Left ventricle myocardium superior (tissue), 1 donor: ENCODE measurements at regions not wholly inside any gene's neighbourhood (a gene's known extent, or its start where the extent isn't known, plus 50 kb on each side); places are given as distances from the start of the nearest gene placed in this dataset.
"Not testable (repeated sequence)": the region's sequence is repeated elsewhere in the genome, so short reads cannot be mapped to it uniquely, and the experiment has no call there.

Experiments
- ATAC-seq: fragments of 200-7000 bp; cut with Tn5 transposase; one replicate; pipeline ENCODE4 v1.9.1; 2020; ENCODE audit warnings: mild to moderate bottlenecking, moderate library complexity
- DNase-seq: peaks from one replicate; pipeline ENCODE4 v3.0.0-alpha.2; 2020
- intact Hi-C: fragments of 100-400 bp; cut with micrococcal nuclease; formaldehyde crosslinking; loops from one replicate; pipeline ENCODE4 v1.11.0; 2022
- donor health status: DM: no; HTN: yes; CAD: no; lungs with severe emphysema.

GRCh38 chr2:7094231-7094741 is 177.1 kb downstream of the RNF144A start:
- DNase-seq = no peak
- ATAC-seq = no peak
- intact Hi-C loops = no loop called here

- no peak for DNase-seq
- intact Hi-C loops = no loop called here
- ATAC-seq = peak; percentile 15
Measured at GRCh38 chr2:7096726-7097352, 179.6 kb downstream of the RNF144A start.

DNA sequence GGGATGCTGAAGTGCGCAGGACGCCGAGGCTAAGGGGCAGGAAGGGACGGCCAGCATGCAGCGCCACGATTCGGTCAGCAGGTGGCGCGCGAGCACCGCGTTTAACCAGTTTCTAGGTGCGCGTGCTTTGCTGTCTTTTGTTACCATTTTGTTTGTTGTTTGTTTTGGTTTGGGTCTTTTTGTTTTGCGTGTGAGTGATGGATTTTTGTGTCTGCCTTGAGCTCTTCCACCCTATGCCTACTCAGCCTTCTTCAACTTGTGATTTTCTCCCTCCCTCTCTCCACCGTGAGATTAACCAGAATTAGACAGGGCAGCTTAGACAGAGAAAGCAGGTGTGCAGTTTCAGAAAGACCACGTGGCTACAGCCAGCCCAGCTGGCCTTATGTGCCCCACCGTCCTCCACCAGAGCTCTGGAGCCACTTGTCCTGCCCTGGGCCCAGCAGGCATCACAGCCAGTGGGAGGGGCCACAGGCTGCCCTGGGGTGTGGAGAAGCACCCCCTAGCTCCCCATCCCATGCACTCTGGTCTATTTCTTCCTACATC is 180.2 kb downstream of the RNF144A start:
- intact Hi-C loops = no loop called here
- ATAC-seq = peak; percentile 92
- DNase-seq = peak; percentile 84

DNA sequence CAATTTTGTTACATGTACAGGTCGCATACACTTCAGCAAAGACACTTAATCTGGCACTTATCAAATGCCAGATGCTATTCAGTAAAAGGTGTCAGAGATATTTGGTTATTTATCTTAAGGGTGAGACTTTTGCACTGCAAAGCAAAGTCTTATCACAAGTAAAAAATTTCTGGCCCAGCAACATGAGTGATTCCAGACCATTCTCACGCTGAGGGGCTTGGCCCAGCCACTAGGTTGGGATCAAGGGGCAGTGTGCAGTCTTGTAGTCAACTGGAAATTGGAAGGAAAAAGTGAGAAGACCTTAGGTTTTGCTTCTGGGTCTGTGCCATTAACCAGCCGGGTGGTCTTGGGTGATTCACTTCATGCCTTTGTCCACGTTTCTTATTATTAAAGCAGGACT is 181.6 kb downstream of the RNF144A start:
- ATAC-seq (no peak), DNase-seq (no peak)
- intact Hi-C loops = no loop called here

DNA sequence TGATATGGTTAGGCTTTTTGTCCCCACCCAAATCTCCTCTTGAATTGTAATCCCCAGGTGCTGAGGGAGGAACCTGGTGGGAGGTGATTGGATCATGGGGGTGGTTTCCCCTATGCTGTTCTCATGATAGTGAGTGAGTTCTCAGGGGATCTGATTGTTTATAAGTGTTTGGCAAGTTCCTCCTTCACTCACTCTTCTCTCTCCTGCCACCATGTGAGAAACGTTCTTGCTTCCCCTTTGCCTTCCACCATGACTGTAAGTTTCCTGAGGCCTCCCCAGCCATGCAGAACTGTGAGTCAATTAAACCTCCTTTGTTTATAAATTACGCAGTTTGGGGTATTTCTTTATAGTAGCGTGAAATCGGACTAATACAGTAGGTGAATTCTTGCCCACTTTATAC is 182.5 kb downstream of the RNF144A start:
- DNase-seq, intact Hi-C loops: not testable (repeated sequence)

GRCh38 chr2:7102826-7103225 is 185.6 kb downstream of the RNF144A start:
- ATAC-seq (no peak), DNase-seq (no peak)
- intact Hi-C loops = no loop called here

More for the DNA sequence above, 182.5 kb downstream of the RNF144A start:
- not testable (repeated sequence) for ATAC-seq

DNA sequence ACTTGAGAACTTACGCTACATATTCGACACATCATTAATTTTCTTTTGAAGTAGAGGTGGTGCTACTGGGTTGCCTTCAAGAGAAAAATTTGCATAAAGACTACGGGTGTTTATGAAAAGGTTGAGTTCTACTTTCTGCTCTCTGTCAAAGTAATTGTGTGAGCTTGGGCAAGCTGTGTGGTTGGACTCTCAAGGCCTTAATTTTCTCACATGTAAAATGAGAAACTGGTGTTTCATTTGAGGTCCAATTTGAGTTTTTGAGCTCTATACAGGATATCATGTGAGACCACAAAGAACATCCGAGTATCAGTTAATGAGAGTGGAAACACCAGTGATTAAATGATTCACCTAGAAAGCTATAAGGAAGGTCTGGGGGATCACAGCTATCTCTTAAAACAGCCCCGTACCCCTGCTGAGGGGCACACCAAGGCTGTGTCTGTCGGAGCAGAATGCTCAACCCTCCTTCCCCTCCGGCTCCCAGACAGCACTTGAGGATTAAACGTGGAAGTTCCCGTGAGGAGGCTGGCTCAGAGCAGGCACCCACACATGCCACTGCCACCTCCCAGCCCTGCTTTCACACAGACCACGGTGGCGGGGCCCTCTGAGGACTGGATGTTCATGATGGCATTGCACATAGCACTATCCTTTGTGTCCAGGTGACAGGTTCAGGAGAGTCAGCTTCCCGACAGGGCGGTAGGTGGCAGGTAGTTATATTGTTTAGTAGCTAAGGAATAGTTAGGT is 191.8 kb downstream of the RNF144A start:
- DNase-seq (no peak), ATAC-seq (no peak)
- intact Hi-C loops = no loop called here

DNA sequence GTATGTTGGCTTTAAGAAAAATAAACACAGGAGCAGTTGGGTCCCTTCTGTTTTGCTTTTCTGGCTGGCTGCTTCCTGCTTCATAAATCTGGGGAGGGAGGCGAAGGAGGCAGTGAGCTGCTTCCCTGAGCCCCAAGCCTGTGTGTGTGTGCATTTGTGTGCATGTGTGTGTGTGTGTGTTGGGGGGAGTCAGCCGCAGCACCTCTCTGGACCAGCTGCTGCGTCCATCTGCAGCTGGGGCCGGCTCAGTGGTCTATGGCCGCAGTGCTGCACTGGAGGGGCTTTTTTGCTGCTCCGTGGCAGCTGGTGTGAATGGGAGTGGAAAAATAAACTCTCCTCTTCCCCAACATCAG is 192.3 kb downstream of the RNF144A start:
- ATAC-seq (no peak), DNase-seq (no peak)
- intact Hi-C loops = no loop called here

- intact Hi-C loops = no loop called here
- DNase-seq (no peak), ATAC-seq (no peak)
Measured at GRCh38 chr2:7111626-7112025, 194.4 kb downstream of the RNF144A start.

DNA sequence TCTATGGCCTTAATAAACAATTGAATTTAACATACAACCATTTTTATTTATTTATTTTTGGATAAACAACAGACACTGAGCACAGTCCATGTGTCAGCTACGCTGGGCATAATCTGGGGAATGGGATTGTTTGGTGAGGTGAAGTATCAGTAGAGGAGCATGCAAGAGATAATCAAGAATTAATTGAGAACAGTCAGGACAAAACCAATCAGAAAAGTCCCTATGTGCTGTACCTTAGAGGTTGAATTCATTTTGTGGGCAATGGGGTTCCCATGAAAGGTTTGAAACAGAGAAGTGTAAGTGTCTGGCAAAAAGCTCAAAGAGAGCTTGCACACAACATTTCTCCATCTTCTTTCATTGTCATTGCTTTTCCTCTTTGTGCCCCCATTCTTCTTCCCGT is 198.2 kb downstream of the RNF144A start:
- ATAC-seq (no peak), DNase-seq (no peak)
- intact Hi-C loops = no loop called here

DNA sequence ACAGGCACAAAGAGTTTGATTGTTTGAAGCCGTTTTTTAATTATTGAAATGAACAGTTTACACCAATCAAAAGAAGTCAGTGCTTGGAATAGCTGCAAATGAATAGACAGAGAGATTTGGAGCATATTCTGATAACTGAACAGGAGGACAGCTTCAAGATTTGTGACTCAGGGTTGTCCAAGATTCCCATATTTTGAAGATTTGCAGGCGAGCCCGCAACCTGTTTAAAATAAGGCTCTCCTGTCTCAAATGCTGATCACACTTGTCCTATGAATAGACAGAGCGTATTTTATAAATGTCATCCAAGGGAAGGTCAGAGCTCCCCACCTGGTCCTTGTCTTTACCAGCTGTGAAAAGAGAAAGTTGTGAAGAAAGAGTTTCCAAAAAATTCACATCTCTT is 198.7 kb downstream of the RNF144A start:
- intact Hi-C loops = no loop called here
- DNase-seq = no peak
- ATAC-seq = no peak

DNA sequence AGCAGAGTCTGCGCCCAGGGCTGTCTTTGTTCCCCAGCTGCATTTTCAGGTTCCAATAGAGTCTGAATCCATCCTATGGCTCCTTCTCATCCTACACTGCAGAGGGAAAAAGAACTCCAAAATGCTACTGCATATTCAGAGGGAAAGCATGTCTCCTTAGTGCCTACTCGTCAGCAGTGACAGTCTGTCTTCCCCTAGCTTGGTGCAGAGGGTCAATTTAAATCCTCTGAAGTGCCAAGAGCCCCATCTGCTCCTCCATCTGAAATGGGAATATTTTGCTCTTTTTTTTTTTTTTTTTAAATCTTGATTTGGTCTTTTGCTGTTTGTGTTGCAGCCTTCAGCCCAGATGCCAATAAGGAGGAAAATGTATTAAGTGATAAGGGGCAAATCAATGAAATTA is 199.3 kb downstream of the RNF144A start:
- intact Hi-C loops = no loop called here
- DNase-seq (no peak), ATAC-seq (no peak)

DNA sequence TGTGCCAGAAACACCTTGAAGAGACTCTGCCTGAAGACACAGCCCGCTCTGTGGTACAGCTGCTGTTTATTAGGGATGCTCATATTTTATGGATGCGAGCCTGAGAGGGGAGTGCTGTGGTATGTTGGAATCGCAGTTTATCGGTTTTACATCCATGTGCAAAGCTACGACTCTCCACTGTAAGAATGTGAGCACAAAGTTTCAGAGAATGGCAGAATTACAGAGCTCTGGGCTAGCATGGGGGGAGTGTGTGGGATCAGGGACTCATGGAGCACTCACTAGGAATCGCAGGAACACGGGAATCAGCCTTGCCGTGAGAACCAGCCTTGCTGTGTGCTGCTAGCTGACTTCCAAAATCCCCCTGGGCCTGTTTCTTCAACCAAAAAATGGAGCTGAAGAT is 199.9 kb downstream of the RNF144A start:
- ATAC-seq (no peak), DNase-seq (no peak)
- intact Hi-C loops = no loop called here

DNA sequence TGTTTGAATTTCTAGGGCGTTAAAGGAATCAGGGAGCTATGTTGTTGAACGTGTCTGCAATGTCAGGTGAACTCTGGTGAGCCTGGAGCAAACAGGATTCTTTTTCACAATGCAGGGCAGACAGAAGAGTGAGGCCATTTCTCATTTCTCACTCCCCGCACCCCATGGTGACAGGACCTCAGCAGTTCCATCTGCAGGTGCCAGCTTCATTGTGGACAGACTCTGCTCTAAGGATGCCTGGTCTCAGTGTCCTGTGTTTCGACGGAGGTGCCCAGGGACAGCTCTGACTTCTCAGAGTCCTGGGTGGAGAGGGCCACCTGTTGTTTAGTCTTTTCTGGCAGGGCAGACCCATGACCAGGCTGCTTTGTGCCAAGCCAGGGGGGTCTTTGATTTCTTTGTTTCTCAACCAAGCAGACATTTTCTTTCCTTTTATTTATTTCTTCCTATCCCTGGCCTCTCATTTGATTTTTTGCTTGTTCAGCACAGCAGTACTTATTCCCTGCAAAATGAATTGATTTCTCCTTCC is 201.5 kb downstream of the RNF144A start:
- DNase-seq (no peak), ATAC-seq (no peak)
- intact Hi-C loops = no loop called here

GRCh38 chr2:7119132-7119835 is 202.1 kb downstream of the RNF144A start:
- DNase-seq = peak; percentile 35
- ATAC-seq = peak; percentile 68
- intact Hi-C loops = no loop called here

DNA sequence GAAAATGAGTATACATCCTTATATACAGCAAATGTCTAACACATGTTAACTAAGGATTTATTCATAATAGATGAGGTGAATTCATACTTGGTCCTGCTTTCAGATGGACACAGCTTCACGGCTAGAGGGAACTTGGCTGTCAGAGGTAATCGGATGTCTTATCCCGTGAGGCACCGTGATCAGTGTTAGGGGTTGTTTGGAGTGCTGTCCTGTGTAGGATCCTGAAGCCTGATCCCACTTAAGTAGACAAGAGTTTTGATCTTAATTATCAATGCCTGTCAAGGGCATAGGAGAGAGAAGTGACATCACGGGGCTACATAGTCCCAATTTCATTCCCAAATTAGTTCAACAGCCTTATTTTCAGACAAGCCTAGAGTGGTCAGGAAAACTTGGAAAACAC is 204.6 kb downstream of the RNF144A start:
- intact Hi-C loops = no loop called here
- no peak for ATAC-seq
- no peak for DNase-seq

DNA sequence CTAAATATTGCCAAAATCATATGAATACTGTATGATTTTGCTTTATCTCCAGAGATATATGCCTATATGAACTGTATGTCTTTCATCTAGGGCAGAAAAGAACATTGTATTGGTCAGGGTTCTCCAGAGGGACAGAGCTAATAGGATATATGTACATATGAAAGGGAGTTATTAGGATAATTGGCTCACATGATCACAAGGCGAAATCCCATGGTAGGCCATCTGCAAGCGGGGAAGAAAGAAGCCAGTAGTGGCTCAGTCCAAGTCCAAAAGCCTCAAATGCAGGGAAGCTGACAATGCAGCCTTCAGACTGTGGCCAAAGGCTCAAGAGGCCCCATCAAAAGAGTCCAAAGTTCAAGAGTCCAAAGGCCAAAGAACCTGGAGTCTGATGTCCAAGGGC is 209.9 kb downstream of the RNF144A start:
- intact Hi-C loops = no loop called here
- DNase-seq (no peak), ATAC-seq (no peak)

GRCh38 chr2:7127687-7128086 is 210.5 kb downstream of the RNF144A start:
- intact Hi-C loops = no loop called here
- no peak for ATAC-seq
- no peak for DNase-seq

DNA sequence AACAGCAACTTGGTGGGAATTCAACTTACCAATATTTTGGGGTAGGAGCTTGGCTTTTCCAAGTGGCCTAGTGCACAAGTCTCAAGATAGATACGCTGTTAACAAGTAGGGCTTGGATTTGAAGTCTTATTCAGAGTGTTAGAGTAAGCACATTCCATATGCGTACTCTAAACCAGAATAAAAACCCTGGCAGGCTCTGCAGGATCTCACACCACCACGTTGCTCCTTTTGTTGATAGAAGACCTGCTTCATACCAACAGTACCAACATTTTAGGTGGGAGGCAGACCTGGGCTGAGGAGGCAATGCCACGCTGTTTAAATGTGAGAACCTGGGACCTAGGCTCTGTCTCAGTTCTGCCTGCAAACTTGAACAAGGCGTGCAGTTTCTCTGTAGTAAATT is 214.0 kb downstream of the RNF144A start:
- no peak for ATAC-seq
- no peak for DNase-seq
- intact Hi-C loops = no loop called here

GRCh38 chr2:7132753-7133152 is 215.5 kb downstream of the RNF144A start:
- no peak for ATAC-seq
- intact Hi-C loops = no loop called here
- DNase-seq = no peak
